Osteoblast (primary cell): ENCODE measurements at regions not wholly inside any gene's neighbourhood (a gene's known extent, or its start where the extent isn't known, plus 50 kb on each side); places are given as distances from the start of the nearest gene placed in this dataset.

Source experiments
- DNase-seq: peaks from one replicate; pipeline ENCODE4 v3.0.0; 2011; ENCODE audit warnings: low spot score, mixed read lengths; ENCODE audit not compliant: insufficient read length; ENCODE audit errors: missing footprints
- H2AFZ ChIP-seq: 2 replicates; pipeline ENCODE4 v1.6.0; 2011; ENCODE audit warnings: mild to moderate bottlenecking, low read length
- H3K27ac ChIP-seq: 2 replicates; pipeline ENCODE4 v1.5.1; 2011; ENCODE audit warnings: mild to moderate bottlenecking, low read depth, low read length, moderate library complexity
- H3K27me3 ChIP-seq: 2 replicates; pipeline ENCODE4 v1.6.0; 2012; ENCODE audit warnings: mild to moderate bottlenecking, control low read depth, inconsistent platforms, low read length, moderate library complexity; ENCODE audit not compliant: insufficient read depth
- H3K36me3 ChIP-seq: 2 replicates; pipeline ENCODE4 v1.5.1; 2011; ENCODE audit warnings: mild to moderate bottlenecking, low read length, control low read depth, moderate library complexity; ENCODE audit not compliant: insufficient read depth
- H3K4me1 ChIP-seq: 2 replicates; pipeline ENCODE4 v1.5.1; 2011; ENCODE audit warnings: mild to moderate bottlenecking, low read length, control low read depth, moderate library complexity; ENCODE audit not compliant: insufficient read depth
- H3K4me2 ChIP-seq: 2 replicates; pipeline ENCODE4 v1.6.0; 2011; ENCODE audit warnings: mild to moderate bottlenecking, low read length; ENCODE audit not compliant: insufficient read depth
- H3K4me3 ChIP-seq: fragments of 200-600 bp; sonication (generic); 3 replicates; pipeline ENCODE4 v1.5.1; 2012; ENCODE audit warnings: mild to moderate bottlenecking, low read length, inconsistent platforms; ENCODE audit not compliant: insufficient read depth
- H3K79me2 ChIP-seq: 2 replicates; pipeline ENCODE4 v1.6.0; 2012; ENCODE audit warnings: mild to moderate bottlenecking, low read length, control low read depth, inconsistent platforms; ENCODE audit not compliant: insufficient read depth
- H3K9me3 ChIP-seq: 2 replicates; pipeline ENCODE4 v1.5.1; 2011; ENCODE audit warnings: low read depth, low read length, control low read depth
- H4K20me1 ChIP-seq: 2 replicates; pipeline ENCODE4 v1.6.0; 2012; ENCODE audit warnings: mild to moderate bottlenecking, low read length, control low read depth; ENCODE audit not compliant: insufficient read depth
- TF ChIP-seq, protein P1 (sequence below): IDR thresholded peaks from 2 replicates; pipeline ENCODE4 v1.5.1; 2011; ENCODE audit warnings: mild to moderate bottlenecking, low read depth, low read length, moderate library complexity; ENCODE audit errors: extremely low read depth

DNA sequence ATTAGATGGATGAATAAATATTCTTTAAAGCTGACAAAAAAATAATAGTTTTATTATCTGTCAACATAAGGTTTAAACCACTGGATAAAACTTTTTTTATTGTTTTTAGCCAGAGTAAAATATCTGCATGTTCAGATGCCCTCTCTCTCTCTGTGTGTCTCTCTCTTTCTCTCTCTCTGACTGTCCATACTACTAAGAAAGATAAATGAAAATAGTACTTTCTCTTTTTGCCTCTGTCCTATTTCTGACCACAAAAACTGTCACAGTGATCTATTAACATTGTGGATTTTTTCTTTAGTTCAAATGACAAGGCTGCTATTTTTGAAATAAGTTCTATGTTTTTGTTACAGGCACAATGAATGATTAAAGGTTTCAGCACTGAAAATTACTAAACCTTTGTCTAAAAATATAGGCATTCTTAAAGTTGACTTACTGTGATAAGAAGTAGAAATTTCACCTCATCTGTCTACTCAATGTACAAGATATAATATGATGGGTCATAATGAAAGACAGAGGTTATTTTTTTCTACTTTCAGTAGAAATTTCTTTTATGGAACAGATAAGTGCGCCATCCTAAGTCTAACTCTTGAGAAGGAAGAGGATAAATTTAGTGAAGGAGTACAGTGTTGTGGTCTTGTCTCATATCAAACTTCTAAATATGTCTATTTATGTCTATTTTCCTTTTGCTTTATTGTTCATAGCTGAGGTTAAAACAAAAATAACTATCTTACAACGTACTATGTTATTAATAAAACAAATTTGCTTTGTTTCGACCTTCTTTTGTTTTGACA lies 341.9 kb upstream of the EYS start:
- no peak for DNase-seq
- H3K4me2 ChIP-seq = no peak overlapping the region
- TF ChIP-seq, protein P1, sequence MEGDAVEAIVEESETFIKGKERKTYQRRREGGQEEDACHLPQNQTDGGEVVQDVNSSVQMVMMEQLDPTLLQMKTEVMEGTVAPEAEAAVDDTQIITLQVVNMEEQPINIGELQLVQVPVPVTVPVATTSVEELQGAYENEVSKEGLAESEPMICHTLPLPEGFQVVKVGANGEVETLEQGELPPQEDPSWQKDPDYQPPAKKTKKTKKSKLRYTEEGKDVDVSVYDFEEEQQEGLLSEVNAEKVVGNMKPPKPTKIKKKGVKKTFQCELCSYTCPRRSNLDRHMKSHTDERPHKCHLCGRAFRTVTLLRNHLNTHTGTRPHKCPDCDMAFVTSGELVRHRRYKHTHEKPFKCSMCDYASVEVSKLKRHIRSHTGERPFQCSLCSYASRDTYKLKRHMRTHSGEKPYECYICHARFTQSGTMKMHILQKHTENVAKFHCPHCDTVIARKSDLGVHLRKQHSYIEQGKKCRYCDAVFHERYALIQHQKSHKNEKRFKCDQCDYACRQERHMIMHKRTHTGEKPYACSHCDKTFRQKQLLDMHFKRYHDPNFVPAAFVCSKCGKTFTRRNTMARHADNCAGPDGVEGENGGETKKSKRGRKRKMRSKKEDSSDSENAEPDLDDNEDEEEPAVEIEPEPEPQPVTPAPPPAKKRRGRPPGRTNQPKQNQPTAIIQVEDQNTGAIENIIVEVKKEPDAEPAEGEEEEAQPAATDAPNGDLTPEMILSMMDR = no peak

DNA sequence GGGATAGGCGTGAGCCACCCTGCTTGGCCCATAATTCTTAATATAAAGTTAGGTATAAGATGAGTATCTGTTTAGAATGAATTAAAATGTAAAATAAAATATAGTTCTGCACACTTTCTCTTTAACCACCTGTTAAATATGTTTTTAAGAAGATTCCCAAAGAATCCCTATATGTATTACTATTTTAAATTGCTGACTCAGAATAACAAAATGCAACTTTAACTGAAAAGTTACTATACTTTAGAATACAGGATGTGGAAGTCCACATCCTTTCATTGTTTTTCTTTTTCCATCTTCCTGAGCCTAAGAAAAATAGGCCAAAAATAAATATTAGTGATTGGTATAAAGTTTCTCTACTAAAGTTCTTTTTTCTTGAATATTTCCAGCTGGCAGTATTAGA lies 325.6 kb upstream of the EYS start:
- DNase-seq = no peak
- Histone ChIP-seq H3K79me2 (no peaks in the 10 kb centered on the region), H3K4me1 (no peaks in the 10 kb centered on the region), H3K9me3 (no peaks in the 10 kb centered on the region), H3K4me3 (no peak overlapping the region), H2AFZ (no peak overlapping the region), H3K4me2 (no peak overlapping the region), H4K20me1 (no peaks in the 10 kb centered on the region), H3K27ac (no peak overlapping the region), H3K27me3 (no peaks in the 10 kb centered on the region), H3K36me3 (no peaks in the 10 kb centered on the region)
- TF ChIP-seq, protein P1 = no peak

More for the DNA sequence above, 341.9 kb upstream of the EYS start:
- Histone ChIP-seq H3K9me3 (no peaks in the 10 kb centered on the region), H3K27me3 (no peaks in the 10 kb centered on the region), H3K79me2 (no peaks in the 10 kb centered on the region), H3K27ac (no peak overlapping the region), H3K4me1 (no peaks in the 10 kb centered on the region), H2AFZ (no peak overlapping the region), H4K20me1 (no peaks in the 10 kb centered on the region), H3K4me3 (no peak overlapping the region), H3K36me3 (no peaks in the 10 kb centered on the region)

DNA sequence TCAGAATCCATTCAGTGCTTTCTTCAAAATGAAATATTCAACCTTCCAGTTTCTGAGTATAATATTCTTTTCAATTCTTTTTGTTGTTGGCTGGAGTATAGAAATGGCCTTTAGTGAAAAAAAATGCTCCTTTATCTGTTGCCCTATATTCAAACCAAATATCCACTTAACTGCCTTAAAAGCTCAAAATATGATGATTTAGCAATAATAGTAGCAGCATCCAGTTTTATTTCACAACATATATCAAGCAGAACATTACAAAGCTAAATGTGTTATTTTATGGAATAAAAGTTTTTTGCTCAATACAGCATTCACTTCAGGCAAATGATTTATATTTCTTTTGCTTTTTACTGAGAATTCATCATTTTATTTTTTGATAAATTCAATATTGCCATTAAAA lies 322.4 kb upstream of the EYS start:
- no peak for DNase-seq
- no peak overlapping the region for H2AFZ ChIP-seq
- no peak overlapping the region for H3K27ac ChIP-seq
- TF ChIP-seq, protein P1 = no peak
- H3K4me3 ChIP-seq = no peak overlapping the region
- no peaks in the 10 kb centered on the region for H3K4me1 ChIP-seq
- H3K36me3 ChIP-seq = no peaks in the 10 kb centered on the region
- H3K4me2 ChIP-seq = no peak overlapping the region
- H4K20me1 ChIP-seq = no peaks in the 10 kb centered on the region
- H3K79me2 ChIP-seq = no peaks in the 10 kb centered on the region
- no peaks in the 10 kb centered on the region for H3K9me3 ChIP-seq
- H3K27me3 ChIP-seq = no peaks in the 10 kb centered on the region

DNA sequence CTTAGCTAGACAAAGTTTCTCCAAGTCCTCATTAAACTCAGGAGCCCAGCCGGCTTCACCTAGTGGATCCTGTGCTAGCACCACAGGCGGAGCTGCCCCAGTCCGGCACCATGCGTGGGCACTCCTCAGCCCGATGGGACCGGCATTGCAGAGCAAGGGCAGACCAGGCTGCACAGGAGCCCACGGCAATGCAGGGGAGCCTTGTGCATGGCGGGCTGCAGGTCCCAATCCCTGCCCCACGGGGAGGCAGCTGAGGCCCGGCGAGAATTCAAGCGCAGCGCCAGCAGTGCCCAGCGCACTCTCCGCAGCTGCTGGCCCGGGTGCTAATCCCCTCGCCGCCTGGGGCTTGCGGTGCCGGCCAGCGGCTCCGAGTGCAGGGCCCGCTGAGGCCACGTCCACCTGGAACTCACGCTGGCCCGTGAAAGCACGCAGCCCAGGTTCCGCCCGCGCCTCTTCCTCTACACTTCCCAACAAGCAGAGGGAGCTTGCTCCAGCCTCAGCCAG lies 292.3 kb upstream of the EYS start:
- no peak overlapping the region for H3K4me2 ChIP-seq
- H3K36me3 ChIP-seq = no peaks in the 10 kb centered on the region
- H3K4me3 ChIP-seq = no peak overlapping the region
- H2AFZ ChIP-seq = no peak overlapping the region
- no peaks in the 10 kb centered on the region for H3K4me1 ChIP-seq
- no peaks in the 10 kb centered on the region for H4K20me1 ChIP-seq
- H3K27ac ChIP-seq = no peak overlapping the region
- TF ChIP-seq, protein P1 = no peak
- no peaks in the 10 kb centered on the region for H3K27me3 ChIP-seq
- no peak for DNase-seq
- H3K79me2 ChIP-seq = no peaks in the 10 kb centered on the region
- H3K9me3 ChIP-seq = no peaks in the 10 kb centered on the region
